HG03175 (cell line): ENCODE measurements at regions not wholly inside any gene's neighbourhood (a gene's known extent, or its start where the extent isn't known, plus 50 kb on each side); places are given as distances from the start of the nearest gene placed in this dataset.
A peak's percentile ranks its signal among the peaks of the same experiment; 100 is the strongest.
"Not testable (repeated sequence)": the region's sequence is repeated elsewhere in the genome, so short reads cannot be mapped to it uniquely, and the experiment has no call there.

Experiments used
- ATAC-seq: cut with Tn5 transposase; IDR thresholded peaks from one replicate; pipeline ENCODE4 v1.9.1; 2021; ENCODE audit warnings: mild to moderate bottlenecking, moderate library complexity; ENCODE audit not compliant: unreplicated experiment

GRCh38 chr2:168300460-168300859, 53.1 kb upstream of the STK39 start:
- ATAC-seq: no peak

- ATAC-seq: no peak
Observed at GRCh38 chr2:168304024-168304681, 56.8 kb upstream of the STK39 start.

GRCh38 chr2:168307379-168307778, 60.0 kb upstream of the STK39 start:
- ATAC-seq: no peak

GRCh38 chr2:168310580-168310979, 63.2 kb upstream of the STK39 start:
- ATAC-seq: no peak

GRCh38 chr2:168311261-168311910, 64.0 kb upstream of the STK39 start:
- no peak for ATAC-seq

- no peak for ATAC-seq
Observed at GRCh38 chr2:168312036-168312822, 64.8 kb upstream of the STK39 start.

- no peak for ATAC-seq
Observed at GRCh38 chr2:168314236-168314635, 66.8 kb upstream of the STK39 start.

GRCh38 chr2:168315331-168316072, 68.1 kb upstream of the STK39 start:
- ATAC-seq: no peak

- ATAC-seq: no peak
Observed at GRCh38 chr2:168316073-168316440, 68.7 kb upstream of the STK39 start.

- no peak for ATAC-seq
Observed at GRCh38 chr2:168317282-168317681, 69.9 kb upstream of the STK39 start.

- ATAC-seq: no peak
Observed at GRCh38 chr2:168320267-168320666, 72.9 kb upstream of the STK39 start.

GRCh38 chr2:168322325-168323007, 75.1 kb upstream of the STK39 start:
- no peak for ATAC-seq

GRCh38 chr2:168323529-168324021, 76.2 kb upstream of the STK39 start:
- no peak for ATAC-seq

- no peak for ATAC-seq
Observed at GRCh38 chr2:168326572-168326971, 79.2 kb upstream of the STK39 start.

- no peak for ATAC-seq
Observed at GRCh38 chr2:168327328-168327727, 79.9 kb upstream of the STK39 start.

- ATAC-seq: no peak
Observed at GRCh38 chr2:168328421-168328820, 81.0 kb upstream of the STK39 start.

- ATAC-seq: no peak
Observed at GRCh38 chr2:168330624-168331423, 83.4 kb upstream of the STK39 start.

- not testable (repeated sequence) for ATAC-seq
Observed at GRCh38 chr2:168335254-168335653, 87.9 kb upstream of the STK39 start.

GRCh38 chr2:168336786-168337388, 89.5 kb upstream of the STK39 start:
- ATAC-seq: peak; percentile 71
